Mucosa of descending colon (tissue), 3 donors: ENCODE measurements at regions not wholly inside any gene's neighbourhood (a gene's known extent, or its start where the extent isn't known, plus 50 kb on each side); places are given as distances from the start of the nearest gene placed in this dataset.
"Not testable (repeated sequence)": the region's sequence is repeated elsewhere in the genome, so short reads cannot be mapped to it uniquely, and the experiment has no call there.

ENCODE experiments used
- ATAC-seq: fragments of 200-7000 bp; cut with Tn5 transposase; one replicate; pipeline ENCODE4 v1.9.1; 2020; ENCODE audit warnings: mild to moderate bottlenecking, moderate library complexity
- DNase-seq, 3 donors: peaks; one replicate each; pipeline ENCODE4 v3.0.0-alpha.2; 2020
- H3K36me3 ChIP-seq: fragments of 200-600 bp; one replicate; pipeline ENCODE4 v1.8.0; 2021; ENCODE audit warnings: low read depth, mild to moderate bottlenecking
- H3K4me1 ChIP-seq: fragments of 200-600 bp; one replicate; pipeline ENCODE4 v1.8.0; 2021; ENCODE audit warnings: low read depth, mild to moderate bottlenecking
- H3K4me3 ChIP-seq: fragments of 200-600 bp; one replicate; pipeline ENCODE4 v1.8.0; 2021; ENCODE audit warnings: mild to moderate bottlenecking
- H3K9me3 ChIP-seq: fragments of 200-600 bp; one replicate; pipeline ENCODE4 v1.8.0; 2021; ENCODE audit warnings: mild to moderate bottlenecking
- intact Hi-C, 2 donors: fragments of 100-400 bp; cut with DNase I in 1 of 2; cut with micrococcal nuclease in 1 of 2; formaldehyde crosslinking; loops; one replicate each; pipeline versions ENCODE4 v1.11.0 to v1.11.1; 2022; cut with DNase I, micrococcal nuclease
- TF ChIP-seq, protein P1 (sequence below): fragments of 200-600 bp; IDR thresholded peaks from one replicate; pipeline ENCODE4 v1.8.0; 2022; ENCODE audit warnings: antibody characterized with exemption, mild to moderate bottlenecking
- donor health status: DM: no; HTN: no; CAD: no; lungs with moderate emphysema.
- donor health status: DM: no; HTN: no; CAD: no.
- donor health status: DM: no; HTN: yes; CAD: no.

DNA sequence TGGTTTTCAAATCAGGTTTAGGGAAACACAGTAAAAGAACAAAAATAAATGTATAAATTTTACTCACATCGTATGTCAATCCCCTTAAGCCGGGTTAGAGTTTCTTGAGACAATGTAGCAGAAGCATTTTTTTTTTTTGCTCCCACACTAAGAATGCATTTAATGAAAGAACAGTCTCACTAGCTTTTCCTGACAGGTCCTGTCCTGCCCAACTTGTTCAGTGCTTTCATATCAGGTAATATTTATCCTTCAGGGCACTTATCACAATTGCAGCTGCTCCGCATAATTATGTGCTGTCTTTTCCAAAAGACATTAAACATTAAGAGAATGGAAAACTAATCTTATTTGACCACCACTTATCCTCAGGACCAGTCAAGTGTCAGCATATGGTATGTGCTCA is 632.0 kb downstream of the HTR1B start:
- H3K4me3 ChIP-seq, result no peak overlapping the region
- no peaks in the 10 kb centered on the region for H3K36me3 ChIP-seq
- H3K9me3 ChIP-seq, result peaks cover 8% of the 10 kb centered on the region
- intact Hi-C loops, result no loop called here
- H3K4me1 ChIP-seq, result no peaks in the 10 kb centered on the region
- TF ChIP-seq, protein P1, sequence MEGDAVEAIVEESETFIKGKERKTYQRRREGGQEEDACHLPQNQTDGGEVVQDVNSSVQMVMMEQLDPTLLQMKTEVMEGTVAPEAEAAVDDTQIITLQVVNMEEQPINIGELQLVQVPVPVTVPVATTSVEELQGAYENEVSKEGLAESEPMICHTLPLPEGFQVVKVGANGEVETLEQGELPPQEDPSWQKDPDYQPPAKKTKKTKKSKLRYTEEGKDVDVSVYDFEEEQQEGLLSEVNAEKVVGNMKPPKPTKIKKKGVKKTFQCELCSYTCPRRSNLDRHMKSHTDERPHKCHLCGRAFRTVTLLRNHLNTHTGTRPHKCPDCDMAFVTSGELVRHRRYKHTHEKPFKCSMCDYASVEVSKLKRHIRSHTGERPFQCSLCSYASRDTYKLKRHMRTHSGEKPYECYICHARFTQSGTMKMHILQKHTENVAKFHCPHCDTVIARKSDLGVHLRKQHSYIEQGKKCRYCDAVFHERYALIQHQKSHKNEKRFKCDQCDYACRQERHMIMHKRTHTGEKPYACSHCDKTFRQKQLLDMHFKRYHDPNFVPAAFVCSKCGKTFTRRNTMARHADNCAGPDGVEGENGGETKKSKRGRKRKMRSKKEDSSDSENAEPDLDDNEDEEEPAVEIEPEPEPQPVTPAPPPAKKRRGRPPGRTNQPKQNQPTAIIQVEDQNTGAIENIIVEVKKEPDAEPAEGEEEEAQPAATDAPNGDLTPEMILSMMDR, result no peak
- no peak for DNase-seq
- no peak for ATAC-seq

- H3K4me1 ChIP-seq, intact Hi-C loops, H3K9me3 ChIP-seq, H3K36me3 ChIP-seq, ATAC-seq, H3K4me3 ChIP-seq: not testable (repeated sequence)
- DNase-seq, result peak in 1 of 3 donors; percentile 11
Observed at GRCh38 chr6:76823578-76823977, 639.7 kb downstream of the HTR1B start.

GRCh38 chr6:76818451-76818850 is 644.8 kb downstream of the HTR1B start:
- Histone ChIP-seq H3K4me3 (no peak overlapping the region), H3K9me3 (peaks cover 4% of the 10 kb centered on the region), H3K36me3 (no peaks in the 10 kb centered on the region), H3K4me1 (no peaks in the 10 kb centered on the region)
- TF ChIP-seq, protein P1, result no peak
- DNase-seq (no peak), ATAC-seq (no peak)
- intact Hi-C loops, result no loop called here

DNA sequence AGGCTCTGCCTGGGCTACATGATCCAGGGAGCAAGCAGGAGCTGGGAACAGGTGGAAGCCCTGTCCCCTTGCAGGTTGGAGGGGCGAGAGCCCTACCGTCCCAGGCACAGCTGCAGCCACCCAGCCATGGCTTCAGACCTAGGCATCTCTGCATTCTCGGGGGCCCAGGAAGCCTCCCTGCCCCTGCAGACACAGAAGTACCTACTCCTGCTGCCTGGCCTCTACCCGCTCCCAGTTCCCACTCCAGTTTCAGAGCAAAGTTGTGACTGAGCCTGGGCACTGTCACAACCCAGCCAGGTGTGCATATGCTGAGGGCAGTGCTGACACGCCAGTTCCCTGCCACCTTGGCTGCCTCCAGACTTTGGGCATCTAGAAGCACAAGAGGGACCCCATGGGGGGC is 645.9 kb downstream of the HTR1B start:
- no peak for ATAC-seq
- no peaks in the 10 kb centered on the region for H3K36me3 ChIP-seq
- H3K4me1 ChIP-seq, result no peaks in the 10 kb centered on the region
- DNase-seq, result no peak
- no peaks in the 10 kb centered on the region for H3K9me3 ChIP-seq
- no peak overlapping the region for H3K4me3 ChIP-seq
- TF ChIP-seq, protein P1, result no peak
- intact Hi-C loops, result no loop called here

DNA sequence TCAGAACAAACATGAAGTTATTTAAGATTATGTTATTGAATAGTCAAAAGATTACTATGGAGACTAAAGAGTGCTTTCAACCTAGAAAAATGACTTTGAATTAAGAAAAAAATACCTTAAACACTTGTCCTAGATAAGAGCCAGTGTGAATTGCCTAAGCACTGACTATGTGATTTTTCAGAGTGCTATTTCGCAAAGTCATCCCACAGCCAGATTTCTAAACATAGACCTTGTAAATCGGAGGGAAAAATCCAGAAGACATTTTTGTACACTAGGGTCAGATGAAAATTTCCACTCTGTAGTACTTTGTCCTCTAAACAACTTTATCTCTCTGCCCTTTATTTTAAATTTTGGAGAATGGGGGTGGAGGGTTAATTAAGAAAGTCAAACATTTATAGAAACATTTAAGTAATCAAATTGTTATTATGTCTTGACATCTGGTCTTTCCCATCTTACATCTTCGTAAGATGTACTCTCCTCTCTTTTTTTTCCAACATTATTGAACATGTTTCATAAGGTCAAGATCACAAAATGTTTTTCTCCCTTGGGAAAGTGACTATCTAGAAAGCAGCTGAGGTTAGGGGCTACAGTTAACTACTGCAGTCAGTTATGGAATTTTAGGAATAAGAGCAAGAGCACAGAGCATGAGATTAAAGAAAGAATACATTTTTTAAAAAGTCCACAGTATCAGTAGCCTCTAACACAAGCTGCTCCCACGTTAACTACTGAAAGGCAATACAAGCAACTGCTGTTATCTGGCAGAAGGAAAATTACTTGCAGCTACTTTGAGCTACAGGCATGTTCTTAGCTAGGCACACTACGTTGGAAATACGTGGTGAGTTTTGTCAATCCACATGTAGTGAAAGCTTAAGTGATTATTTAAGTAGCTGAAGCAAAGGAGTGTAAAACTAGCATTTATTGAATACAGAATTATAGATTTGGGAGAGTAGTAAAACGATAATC is 648.5 kb downstream of the HTR1B start:
- ATAC-seq, result no peak
- Histone ChIP-seq H3K36me3 (no peaks in the 10 kb centered on the region), H3K4me3 (no peak overlapping the region), H3K4me1 (no peaks in the 10 kb centered on the region), H3K9me3 (no peaks in the 10 kb centered on the region)
- DNase-seq, result no peak
- TF ChIP-seq, protein P1, result no peak
- intact Hi-C loops, result no loop called here

GRCh38 chr6:76810286-76810685 is 653.0 kb downstream of the HTR1B start:
- H3K9me3 ChIP-seq, result no peaks in the 10 kb centered on the region
- no peaks in the 10 kb centered on the region for H3K36me3 ChIP-seq
- no peak overlapping the region for H3K4me3 ChIP-seq
- intact Hi-C loops, result no loop called here
- no peaks in the 10 kb centered on the region for H3K4me1 ChIP-seq
- TF ChIP-seq, protein P1, result no peak
- DNase-seq (no peak), ATAC-seq (no peak)
